ENCODE measurements at regions not wholly inside any gene's neighbourhood (a gene's known extent, or its start where the extent isn't known, plus 50 kb on each side); places are given as distances from the start of the nearest gene placed in this dataset.
"Not testable (repeated sequence)": the region's sequence is repeated elsewhere in the genome, so short reads cannot be mapped to it uniquely, and the experiment has no call there.

DNA sequence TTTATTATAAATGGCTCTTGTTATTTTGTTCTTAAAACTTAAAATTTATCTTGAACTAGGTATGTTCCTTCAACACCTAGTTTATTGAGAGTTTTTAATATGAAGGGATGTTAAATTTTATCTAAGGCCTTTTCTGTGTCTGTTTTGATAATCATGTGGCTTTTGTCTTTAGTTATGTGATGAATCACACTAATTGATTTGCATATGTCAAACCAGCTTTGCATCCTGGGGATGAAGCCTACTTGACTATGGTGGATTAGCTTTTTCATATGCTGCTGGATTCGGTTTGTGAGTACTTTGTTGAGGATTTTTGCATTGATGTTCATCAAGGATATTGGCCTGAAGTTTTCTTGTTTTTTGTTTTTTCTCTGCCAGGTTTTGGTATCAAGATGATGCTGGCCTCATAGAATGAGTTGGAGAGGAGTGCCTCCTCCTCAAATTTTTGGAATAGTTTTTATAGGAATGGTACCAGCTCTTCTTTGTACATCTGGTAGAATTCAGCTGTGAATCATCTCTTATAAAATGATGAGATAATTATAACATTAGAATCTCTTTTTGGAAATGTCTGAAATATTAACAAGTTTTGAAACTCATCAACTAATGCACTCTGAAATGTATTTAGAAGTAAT, 78.7 kb upstream of the AGR3 start:
- Histone ChIP-seq H3K36me3 (replicated peaks in 1 of 2) (no peaks in the 10 kb centered on the region), H3K9me3 (replicated peaks in 1 of 3) (no peaks in the 10 kb centered on the region), H3K4me3 (no peak overlapping the region), H3K4me1 (replicated peaks in 1 of 2) (no peaks in the 10 kb centered on the region), H3K27me3 (no peaks in the 10 kb centered on the region), H3K27ac (no peak overlapping the region)
- TF ChIP-seq, protein P1, sequence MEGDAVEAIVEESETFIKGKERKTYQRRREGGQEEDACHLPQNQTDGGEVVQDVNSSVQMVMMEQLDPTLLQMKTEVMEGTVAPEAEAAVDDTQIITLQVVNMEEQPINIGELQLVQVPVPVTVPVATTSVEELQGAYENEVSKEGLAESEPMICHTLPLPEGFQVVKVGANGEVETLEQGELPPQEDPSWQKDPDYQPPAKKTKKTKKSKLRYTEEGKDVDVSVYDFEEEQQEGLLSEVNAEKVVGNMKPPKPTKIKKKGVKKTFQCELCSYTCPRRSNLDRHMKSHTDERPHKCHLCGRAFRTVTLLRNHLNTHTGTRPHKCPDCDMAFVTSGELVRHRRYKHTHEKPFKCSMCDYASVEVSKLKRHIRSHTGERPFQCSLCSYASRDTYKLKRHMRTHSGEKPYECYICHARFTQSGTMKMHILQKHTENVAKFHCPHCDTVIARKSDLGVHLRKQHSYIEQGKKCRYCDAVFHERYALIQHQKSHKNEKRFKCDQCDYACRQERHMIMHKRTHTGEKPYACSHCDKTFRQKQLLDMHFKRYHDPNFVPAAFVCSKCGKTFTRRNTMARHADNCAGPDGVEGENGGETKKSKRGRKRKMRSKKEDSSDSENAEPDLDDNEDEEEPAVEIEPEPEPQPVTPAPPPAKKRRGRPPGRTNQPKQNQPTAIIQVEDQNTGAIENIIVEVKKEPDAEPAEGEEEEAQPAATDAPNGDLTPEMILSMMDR (IDR thresholded peaks at IDR 0.05) = no peak
- TF ChIP-seq POLR2A (IDR thresholded peaks at IDR 0.05) = no peak
- WGBS, 4 donors = 81 to 91% (median 86%) methylated on average over 1 of the region's 1 CpG
- intact Hi-C loops (cut with DNase I) = no loop called here
- DNase-seq = no peak

DNA sequence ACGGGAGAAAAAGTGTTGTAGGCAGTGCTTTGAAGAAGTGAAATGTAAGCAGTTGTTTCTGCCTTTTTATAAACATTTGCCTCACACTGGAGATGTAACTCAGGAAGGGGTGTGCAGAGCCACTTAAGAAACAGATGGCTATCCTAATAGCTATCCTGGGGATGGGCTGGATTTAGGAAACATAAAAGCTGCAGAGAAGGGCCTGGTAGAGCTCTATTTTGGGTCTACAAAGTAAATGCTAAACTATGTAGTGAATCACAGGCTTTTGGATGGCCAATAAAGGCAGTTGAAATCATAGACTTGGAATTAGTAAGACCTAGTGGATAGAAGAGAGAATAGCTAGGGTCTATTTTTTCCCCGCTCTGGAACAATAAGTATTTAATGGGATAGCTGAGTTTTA, 79.9 kb upstream of the AGR3 start:
- intact Hi-C loops (cut with DNase I) = no loop called here
- Histone ChIP-seq H3K4me3 (no peak overlapping the region), H3K4me1 (replicated peaks in 1 of 2) (no peaks in the 10 kb centered on the region), H3K36me3 (replicated peaks in 1 of 2) (no peaks in the 10 kb centered on the region), H3K27ac (no peak overlapping the region), H3K27me3 (no peaks in the 10 kb centered on the region), H3K9me3 (replicated peaks in 1 of 3) (no peaks in the 10 kb centered on the region)
- TF ChIP-seq, protein P1 (IDR thresholded peaks at IDR 0.05) = no peak
- no peak for TF ChIP-seq POLR2A (IDR thresholded peaks at IDR 0.05)
- no peak for DNase-seq
- WGBS, 4 donors = 74 to 79% (median 77%) methylated on average over 2 of the region's 2 CpGs

DNA sequence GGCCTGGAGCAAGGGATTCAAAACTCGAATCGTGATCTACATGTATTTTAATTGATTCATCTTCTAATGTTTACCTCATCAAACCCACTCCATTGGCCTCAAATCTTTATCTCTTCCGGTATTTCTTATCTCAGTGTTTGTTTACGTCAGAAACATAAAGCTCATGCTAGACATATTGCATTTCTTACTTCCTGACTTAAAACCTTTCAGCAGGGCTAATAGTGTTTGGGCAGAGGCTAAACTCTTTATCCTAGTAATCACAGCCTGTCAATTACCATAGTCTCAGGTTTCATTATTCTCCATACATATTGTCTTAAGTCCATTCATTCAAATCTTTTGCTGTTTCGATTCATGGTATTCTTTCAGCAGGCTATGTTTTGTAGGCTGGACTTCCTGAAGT, 81.3 kb upstream of the AGR3 start:
- H3K9me3 ChIP-seq (replicated peaks in 1 of 3) = no peaks in the 10 kb centered on the region
- no peaks in the 10 kb centered on the region for H3K36me3 ChIP-seq (replicated peaks in 1 of 2)
- no peak overlapping the region for H3K27ac ChIP-seq
- WGBS, 4 donors = 78 to 86% (median 82%) methylated on average over 5 of the region's 5 CpGs
- no peak for TF ChIP-seq POLR2A (IDR thresholded peaks at IDR 0.05)
- TF ChIP-seq, protein P1 (IDR thresholded peaks at IDR 0.05) = no peak
- H3K27me3 ChIP-seq = no peaks in the 10 kb centered on the region
- intact Hi-C loops (cut with DNase I) = no loop called here
- no peaks in the 10 kb centered on the region for H3K4me1 ChIP-seq (replicated peaks in 1 of 2)
- DNase-seq = no peak
- H3K4me3 ChIP-seq = no peak overlapping the region

DNA sequence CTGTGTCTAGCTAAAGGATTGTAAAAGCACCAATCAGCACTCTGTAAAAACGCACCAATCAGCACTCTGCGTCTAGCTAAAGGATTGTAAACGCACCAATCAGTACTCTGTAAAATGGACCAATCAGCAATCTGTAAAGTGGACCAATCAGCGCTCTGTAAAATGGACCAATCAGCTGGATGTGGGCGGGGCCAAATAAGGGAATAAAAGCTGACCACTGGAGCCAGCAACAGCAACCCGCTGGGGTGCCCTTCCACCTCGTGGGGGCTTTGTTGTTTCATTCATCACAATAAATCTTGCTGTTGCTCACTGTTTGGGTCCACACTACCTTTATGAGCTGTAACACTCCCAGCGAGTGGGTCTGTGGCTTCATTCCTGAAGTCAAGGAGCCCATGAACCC, 83.9 kb upstream of the AGR3 start:
- H3K27me3 ChIP-seq; H3K4me1 ChIP-seq (replicated peaks in 1 of 2); DNase-seq; H3K36me3 ChIP-seq (replicated peaks in 1 of 2); intact Hi-C loops (cut with DNase I); H3K9me3 ChIP-seq (replicated peaks in 1 of 3); H3K4me3 ChIP-seq; H3K27ac ChIP-seq: not testable (repeated sequence)
- 82 to 94% (median 91%) methylated on average over 8 of the region's 8 CpGs for WGBS, 4 donors

DNA sequence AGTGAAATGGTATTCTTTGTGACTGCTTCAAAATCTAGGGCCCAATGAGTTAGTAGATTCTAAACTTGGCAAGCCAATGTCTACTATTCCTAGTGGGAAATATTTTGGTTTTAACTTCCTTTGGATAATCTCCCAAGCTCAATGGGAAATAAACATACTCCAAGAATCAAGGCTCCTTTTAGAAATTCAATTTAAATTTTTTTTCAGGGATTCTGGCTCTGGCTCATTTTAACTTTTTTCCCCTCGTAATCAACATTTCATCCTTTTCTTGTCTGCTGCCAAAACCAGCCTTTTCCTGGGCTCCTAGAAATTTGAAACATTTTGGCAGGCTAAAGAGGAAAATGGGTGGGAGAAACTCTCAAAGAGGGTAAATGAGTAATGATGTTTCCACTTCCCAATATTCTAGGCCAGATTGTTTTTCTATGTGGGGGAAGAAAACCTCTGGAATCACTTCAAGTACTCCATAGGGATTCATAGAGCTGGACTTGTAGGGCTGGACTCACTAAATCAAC, 85.6 kb upstream of the AGR3 start:
- H3K27me3 ChIP-seq = peaks cover 5% of the 10 kb centered on the region
- intact Hi-C loops (cut with DNase I) = no loop called here
- no peak overlapping the region for H3K27ac ChIP-seq
- H3K4me3 ChIP-seq = no peak overlapping the region
- DNase-seq = no peak
- no peak for TF ChIP-seq POLR2A (IDR thresholded peaks at IDR 0.05)
- TF ChIP-seq, protein P1 (IDR thresholded peaks at IDR 0.05) = no peak
- WGBS, 4 donors = 39 to 60% (median 57%) methylated on average over 1 of the region's 1 CpG
- H3K4me1 ChIP-seq (replicated peaks in 1 of 2) = no peaks in the 10 kb centered on the region
- no peaks in the 10 kb centered on the region for H3K9me3 ChIP-seq (replicated peaks in 1 of 3)
- no peaks in the 10 kb centered on the region for H3K36me3 ChIP-seq (replicated peaks in 1 of 2)

Data from adrenal gland (tissue), 9 donors.